22Rv1 (cell line): ENCODE measurements at regions not wholly inside any gene's neighbourhood (a gene's known extent, or its start where the extent isn't known, plus 50 kb on each side); places are given as distances from the start of the nearest gene placed in this dataset.

Experiments
- CTCF ChIP-seq: fragments of 450-650 bp; IDR thresholded peaks from 2 replicates; pipeline ENCODE4 v1.5.1; 2017; ENCODE audit warnings: mild to moderate bottlenecking
- ZFX ChIP-seq: fragments of 450-650 bp; IDR thresholded peaks from 2 replicates; pipeline ENCODE4 v1.6.1; 2017; ENCODE audit warnings: antibody characterized with exemption, borderline replicate concordance

DNA sequence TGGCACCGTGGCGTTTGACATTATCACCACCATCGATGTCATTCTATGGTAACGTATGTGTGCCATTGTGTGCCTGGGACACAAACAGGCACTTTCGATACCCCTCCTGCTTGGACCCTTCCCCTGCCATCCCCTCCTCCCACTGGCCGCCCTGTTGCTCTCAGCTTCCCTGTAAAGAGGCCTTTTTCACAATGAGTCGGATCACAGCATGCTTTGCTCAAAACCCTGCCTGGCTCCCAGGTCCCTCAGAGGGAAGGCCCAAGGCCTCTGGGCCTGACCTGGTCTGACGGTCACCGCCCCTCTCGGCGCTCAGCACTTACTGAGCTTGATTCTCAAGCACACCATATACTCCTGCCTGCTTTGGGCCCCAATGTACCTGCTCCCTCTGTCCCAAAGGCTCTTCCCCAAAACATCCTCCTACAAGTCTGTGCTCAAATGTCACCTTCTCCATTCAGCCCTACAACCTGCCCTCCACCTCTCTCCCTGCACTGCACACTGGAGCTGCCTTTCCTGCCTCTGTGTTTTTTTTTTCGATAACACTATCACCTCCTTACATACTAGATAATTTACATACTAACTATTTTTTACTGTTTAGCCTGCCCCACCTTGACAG lies 303.8 kb downstream of the SOX9 start:
- TF ChIP-seq CTCF (no peak), ZFX (no peak)
